GM21360 (cell line): ENCODE measurements at regions not wholly inside any gene's neighbourhood (a gene's known extent, or its start where the extent isn't known, plus 50 kb on each side); places are given as distances from the start of the nearest gene placed in this dataset.
"Not testable (repeated sequence)": the region's sequence is repeated elsewhere in the genome, so short reads cannot be mapped to it uniquely, and the experiment has no call there.

Experiments used
- ATAC-seq: cut with Tn5 transposase; IDR thresholded peaks from one replicate; pipeline ENCODE4 v1.9.1; 2021; ENCODE audit warnings: mild to moderate bottlenecking, moderate library complexity; ENCODE audit not compliant: unreplicated experiment

GRCh38 chr5:92836855-92837755 lies 743.9 kb downstream of the NR2F1-AS1 start:
- no peak for ATAC-seq

GRCh38 chr5:92835712-92836111 lies 745.3 kb downstream of the NR2F1-AS1 start:
- ATAC-seq: no peak

DNA sequence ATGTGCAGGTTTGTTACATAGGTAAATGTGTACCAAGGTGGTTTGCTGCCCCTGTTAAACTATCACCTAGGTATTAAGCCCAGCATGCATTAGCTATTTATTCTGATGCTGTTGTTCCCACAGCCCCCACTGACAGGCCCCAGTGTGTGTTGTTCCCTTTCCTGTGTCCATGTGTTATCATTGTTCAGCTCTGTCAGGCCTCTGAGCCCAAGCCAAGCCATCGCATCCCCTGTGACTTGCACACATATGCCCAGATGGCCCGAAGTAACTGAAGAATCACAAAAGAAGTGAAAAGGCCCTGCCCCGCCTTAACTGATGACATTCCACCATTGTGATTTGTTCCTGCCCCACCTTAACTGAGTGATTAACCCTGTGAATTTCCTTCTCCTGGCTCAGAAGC lies 757.5 kb downstream of the NR2F1-AS1 start:
- ATAC-seq: not testable (repeated sequence)

DNA sequence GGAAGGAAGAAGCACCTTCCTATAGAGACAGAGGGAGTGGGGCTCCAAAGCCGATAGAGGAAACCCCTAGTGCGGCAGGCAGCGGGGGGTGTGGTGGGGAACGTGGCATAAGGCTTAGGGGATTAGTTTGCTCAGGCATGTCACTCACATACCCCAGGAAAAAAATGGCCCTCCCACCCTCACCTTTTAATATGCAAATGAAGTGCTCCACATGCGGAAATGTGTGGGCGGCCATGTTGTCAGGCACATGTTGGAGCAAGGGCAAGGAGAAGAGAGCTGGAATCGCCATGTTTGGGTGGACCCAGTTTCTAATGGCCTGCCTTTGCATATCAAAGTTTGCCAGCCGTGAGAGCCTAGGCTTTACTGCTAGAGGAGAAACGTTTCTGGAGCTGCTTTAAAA lies 758.8 kb downstream of the NR2F1-AS1 start:
- ATAC-seq: no peak

GRCh38 chr5:92809855-92810465 lies 771.1 kb downstream of the NR2F1-AS1 start:
- ATAC-seq: no peak

- no peak for ATAC-seq
These were observed 772.5 kb downstream of the NR2F1-AS1 start for GRCh38 chr5:92808474-92808873.

- no peak for ATAC-seq
These were observed 773.9 kb downstream of the NR2F1-AS1 start for GRCh38 chr5:92807085-92807484.

GRCh38 chr5:92805446-92805845 lies 775.6 kb downstream of the NR2F1-AS1 start:
- no peak for ATAC-seq

GRCh38 chr5:92801911-92802310 lies 779.1 kb downstream of the NR2F1-AS1 start:
- ATAC-seq: no peak

- ATAC-seq: no peak
These were observed 780.7 kb downstream of the NR2F1-AS1 start for GRCh38 chr5:92800365-92800764.

DNA sequence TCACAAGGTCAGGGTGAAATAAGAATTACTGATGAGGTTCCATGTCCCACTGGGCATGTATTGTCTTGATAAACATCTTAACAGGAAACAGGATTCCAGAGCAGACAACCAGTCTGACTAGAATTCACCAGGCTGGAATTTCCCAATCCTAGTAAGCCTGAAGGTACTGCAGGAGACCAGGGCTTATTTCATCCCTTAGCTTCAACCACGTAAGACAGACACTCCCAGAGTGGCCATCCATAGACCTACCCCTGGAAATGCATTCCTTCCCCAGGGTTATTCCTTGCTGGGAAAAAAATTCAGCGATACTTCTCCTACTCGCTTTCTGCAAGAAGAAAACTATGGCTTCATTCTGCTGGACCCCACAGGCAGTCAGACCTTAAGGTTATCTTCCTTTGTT lies 785.4 kb downstream of the NR2F1-AS1 start:
- ATAC-seq: no peak

- no peak for ATAC-seq
These were observed 801.0 kb downstream of the NR2F1-AS1 start for GRCh38 chr5:92780057-92780456.

GRCh38 chr5:92779536-92779935 lies 801.5 kb downstream of the NR2F1-AS1 start:
- ATAC-seq: no peak

DNA sequence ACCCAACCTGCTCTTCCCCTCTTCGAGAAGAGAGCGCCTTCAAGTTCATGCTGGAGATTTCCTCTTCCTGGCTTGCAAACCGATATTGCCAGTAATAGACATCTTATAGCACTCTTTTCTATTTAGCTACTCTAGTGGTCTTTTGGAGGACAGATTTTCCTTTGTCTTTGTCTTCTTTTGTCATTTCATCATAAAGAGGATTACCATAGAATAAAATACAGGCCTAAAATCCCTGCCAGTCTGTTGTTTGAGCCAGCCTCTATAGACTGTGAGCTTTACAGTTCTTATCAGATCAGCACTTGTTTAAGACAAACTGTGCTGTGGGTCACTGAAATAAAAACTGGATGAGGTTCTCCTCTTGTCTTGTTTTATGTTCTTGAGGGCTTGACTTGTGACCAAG lies 802.8 kb downstream of the NR2F1-AS1 start:
- no peak for ATAC-seq

- no peak for ATAC-seq
These were observed 803.6 kb downstream of the NR2F1-AS1 start for GRCh38 chr5:92777421-92777820.

- ATAC-seq: no peak
These were observed 805.1 kb downstream of the NR2F1-AS1 start for GRCh38 chr5:92775711-92776615.

- no peak for ATAC-seq
These were observed 811.0 kb downstream of the NR2F1-AS1 start for GRCh38 chr5:92769978-92770377.

DNA sequence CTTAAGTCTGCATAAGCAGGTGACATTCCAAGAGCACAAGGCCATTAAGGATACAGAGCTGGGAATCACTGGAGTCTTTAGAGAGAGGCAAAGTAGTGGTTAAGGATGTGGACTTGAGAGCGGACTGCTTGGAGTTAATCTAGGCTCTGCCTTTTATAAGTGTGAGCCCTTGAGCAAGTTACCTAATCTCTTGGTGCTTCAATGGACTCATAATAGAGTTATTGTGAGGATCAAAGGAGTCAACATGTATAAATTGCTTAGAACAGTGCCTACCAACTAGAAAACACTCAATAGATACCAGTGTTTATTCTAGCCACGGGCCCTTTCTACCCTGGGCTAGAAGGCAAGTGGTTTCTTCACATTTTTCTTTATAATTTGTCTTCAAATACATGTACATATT lies 819.4 kb downstream of the NR2F1-AS1 start:
- ATAC-seq: no peak

GRCh38 chr5:92760550-92760949 lies 820.5 kb downstream of the NR2F1-AS1 start:
- no peak for ATAC-seq

GRCh38 chr5:92758552-92758951 lies 822.5 kb downstream of the NR2F1-AS1 start:
- ATAC-seq: no peak

DNA sequence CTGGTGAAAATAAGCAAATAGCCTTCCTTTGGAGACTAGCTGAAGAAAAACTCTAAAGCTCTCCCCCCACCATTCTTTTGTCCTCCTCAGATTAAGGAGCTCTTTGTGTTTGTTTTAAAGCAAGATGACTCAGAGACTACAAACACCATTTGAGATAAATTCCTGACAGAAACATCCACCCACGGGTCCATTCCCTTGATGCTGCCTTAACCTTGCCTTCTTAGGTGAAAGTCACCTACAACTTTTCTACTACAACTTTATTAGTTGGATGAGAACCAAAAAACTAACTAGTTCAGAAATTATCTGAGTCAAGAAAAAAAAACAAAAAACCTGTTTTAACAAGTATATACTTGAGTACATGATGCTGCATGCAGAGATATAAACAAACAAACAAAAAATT lies 831.1 kb downstream of the NR2F1-AS1 start:
- no peak for ATAC-seq
